GM21576 (cell line): ENCODE measurements at regions not wholly inside any gene's neighbourhood (a gene's known extent, or its start where the extent isn't known, plus 50 kb on each side); places are given as distances from the start of the nearest gene placed in this dataset.
"Not testable (repeated sequence)": the region's sequence is repeated elsewhere in the genome, so short reads cannot be mapped to it uniquely, and the experiment has no call there.

Source experiments
- ATAC-seq: cut with Tn5 transposase; IDR thresholded peaks from one replicate; pipeline ENCODE4 v1.9.1; 2021; ENCODE audit warnings: mild to moderate bottlenecking, moderate library complexity; ENCODE audit not compliant: unreplicated experiment

DNA sequence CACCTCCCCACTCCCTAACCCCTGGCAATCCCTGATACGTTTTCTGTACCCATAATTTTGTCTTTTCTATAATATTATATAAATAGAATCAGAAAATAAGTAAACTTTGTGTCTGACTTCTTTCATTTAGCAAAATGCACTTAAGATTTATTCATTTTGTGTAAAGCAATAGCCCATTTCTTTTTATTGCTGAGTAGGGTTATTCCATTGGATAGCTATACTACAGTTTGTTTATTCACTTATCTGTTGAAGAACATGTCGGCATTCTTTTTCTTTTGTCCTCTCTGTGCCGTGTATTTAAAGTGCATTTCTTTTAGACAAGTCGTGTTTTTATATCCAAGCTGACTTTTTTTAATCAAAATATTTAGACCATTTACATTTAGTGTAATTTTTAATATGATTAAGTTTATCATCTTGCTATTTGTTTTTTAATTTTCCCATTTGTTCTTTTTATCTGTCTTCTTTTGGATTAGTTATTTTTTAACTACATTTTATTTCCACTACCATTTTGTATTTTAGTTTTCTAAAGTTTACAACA lies 176.4 kb upstream of the TSHZ3 start:
- ATAC-seq, result no peak

DNA sequence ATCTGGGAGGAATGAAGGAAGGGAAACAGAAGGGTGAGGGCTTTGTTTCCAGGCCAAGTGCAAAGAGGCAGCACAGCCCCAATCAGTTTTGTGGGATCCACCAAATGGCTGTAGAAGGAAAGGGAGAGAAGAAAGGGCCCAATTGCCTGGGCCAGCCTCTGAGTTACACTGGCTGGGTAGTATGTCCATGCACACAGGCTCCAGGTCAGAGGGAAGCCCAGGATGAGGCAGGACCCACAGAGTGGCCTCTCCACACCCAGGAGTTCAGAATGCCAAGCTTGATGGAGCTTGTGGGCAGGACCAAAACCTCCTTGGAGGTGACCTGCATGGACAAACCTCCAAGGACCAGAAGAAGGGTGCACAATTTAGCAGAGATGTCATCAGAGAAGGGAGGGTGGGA lies 178.2 kb upstream of the TSHZ3 start:
- no peak for ATAC-seq

GRCh38 chr19:31528261-31528660 lies 179.0 kb upstream of the TSHZ3 start:
- ATAC-seq, result no peak

DNA sequence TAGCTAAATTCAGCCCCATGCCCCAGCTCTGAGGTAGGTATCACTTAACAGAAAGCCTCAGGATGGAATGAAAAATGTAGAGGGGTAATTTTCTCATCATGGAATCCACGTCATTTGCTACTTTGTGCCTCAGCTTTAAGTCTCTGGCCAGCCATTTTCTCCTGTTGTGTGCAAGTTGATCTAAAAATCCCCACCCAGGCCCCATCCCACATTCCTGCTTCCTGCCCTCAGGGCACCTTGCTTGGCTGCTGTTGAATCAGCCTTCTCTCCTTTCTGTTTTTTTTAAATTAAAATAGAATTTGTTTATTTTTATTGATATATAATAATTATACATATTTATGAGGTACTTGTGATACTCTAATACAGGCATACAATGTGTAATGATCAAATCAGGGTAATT lies 179.9 kb upstream of the TSHZ3 start:
- no peak for ATAC-seq

GRCh38 chr19:31530781-31531180 lies 181.5 kb upstream of the TSHZ3 start:
- ATAC-seq, result no peak

DNA sequence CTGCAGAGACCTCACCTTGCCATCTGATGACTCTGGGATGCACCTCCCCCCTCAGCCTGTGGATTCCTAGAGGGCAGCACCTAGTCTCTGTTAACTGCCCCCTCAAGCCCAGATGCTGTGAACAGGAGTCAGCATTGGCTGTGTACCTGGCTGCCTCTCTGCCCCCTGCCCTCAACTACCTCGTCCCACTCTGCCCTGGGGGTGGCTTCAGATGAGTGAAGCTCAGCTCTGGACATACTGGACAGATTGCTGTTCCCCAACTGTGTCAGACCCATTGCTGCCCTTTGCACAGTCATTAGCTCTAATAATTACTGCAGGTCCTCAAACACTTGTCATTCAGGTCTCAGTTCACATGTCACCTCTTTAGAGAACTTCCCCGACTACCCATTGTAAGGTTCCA lies 182.1 kb upstream of the TSHZ3 start:
- no peak for ATAC-seq

DNA sequence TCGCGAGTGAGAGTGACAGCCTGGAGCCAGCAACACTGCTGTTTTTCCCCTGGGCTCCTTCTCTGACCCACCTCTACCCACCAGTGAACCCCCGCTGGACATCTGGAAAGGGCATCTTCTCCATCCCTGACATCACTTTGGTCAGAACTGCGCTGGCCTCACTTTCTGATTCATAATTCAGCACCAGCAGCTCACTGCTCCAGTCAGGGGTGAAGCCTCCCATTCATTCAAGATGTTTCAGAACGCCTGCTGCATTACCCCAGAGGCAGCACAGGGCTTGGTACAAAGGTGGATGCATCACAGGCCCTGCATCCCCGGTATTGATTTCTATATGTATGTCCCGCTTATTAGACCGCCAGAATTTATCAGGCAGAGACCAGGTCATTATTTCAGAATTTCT lies 182.8 kb upstream of the TSHZ3 start:
- ATAC-seq, result no peak

GRCh38 chr19:31533114-31533513 lies 183.9 kb upstream of the TSHZ3 start:
- ATAC-seq, result no peak

DNA sequence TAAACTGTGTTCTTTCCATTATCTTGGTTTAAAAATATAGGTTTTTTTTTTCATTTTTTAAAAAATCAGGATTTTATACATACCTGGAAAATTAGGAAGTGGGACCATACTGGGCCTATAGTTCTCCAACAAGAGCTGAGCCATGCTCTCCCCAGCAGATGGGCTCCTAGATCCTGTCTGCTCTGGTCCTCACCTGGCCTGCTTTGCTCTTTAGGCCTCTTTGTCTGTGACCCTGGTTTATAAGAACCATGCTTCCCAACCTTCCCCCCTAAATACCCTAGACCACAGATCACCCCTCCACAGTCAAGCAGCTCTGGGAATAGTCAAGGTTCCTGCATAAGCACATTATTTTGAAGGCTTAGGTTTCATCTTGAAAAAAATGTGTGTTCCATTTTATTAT lies 185.0 kb upstream of the TSHZ3 start:
- ATAC-seq, result no peak

GRCh38 chr19:31534786-31535657 lies 185.8 kb upstream of the TSHZ3 start:
- no peak for ATAC-seq

GRCh38 chr19:31535691-31536460 lies 186.6 kb upstream of the TSHZ3 start:
- no peak for ATAC-seq

DNA sequence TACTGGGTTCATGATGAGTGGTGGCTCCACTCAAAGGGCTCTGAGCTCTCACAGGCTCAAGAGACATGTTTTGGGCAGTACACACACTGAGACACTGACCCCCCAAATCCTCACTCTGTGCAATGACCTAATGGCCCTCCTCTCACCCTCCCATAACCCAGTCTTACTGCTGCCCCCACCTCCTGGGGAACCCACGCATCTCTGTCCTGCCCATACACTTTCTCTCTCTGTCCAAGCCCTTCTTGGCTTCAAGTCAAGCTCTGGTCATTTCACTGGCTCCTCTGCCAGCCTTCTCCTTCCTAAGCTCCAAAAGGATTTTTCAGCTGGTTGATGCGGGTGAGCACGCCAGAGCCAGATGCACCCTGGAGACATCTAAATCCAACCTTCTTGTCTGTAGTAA lies 187.9 kb upstream of the TSHZ3 start:
- no peak for ATAC-seq

- not testable (repeated sequence) for ATAC-seq
Measured at GRCh38 chr19:31537902-31538301, 188.7 kb upstream of the TSHZ3 start.

GRCh38 chr19:31538879-31539278 lies 189.6 kb upstream of the TSHZ3 start:
- ATAC-seq, result no peak

DNA sequence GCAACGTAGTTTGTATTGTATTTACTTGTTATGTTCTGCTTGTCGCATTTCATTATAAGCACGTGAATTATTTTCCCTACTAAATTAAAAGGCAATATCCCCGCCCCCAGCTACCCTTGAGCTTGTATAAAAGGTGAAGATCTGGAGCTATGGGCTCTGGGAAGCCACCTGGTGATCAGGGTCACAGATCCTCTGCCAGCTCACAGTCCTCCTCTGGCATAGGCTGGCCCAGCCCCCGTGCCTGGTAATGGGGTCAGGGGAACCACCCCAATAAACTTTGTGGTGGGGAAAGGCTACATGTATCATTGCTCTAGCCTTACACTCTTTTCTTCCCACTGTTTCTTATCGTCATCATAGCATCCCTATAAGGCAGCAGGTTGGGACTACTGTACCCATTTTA lies 190.2 kb upstream of the TSHZ3 start:
- ATAC-seq, result no peak

GRCh38 chr19:31541396-31541795 lies 192.2 kb upstream of the TSHZ3 start:
- no peak for ATAC-seq

- no peak for ATAC-seq
Measured at GRCh38 chr19:31543456-31543855, 194.2 kb upstream of the TSHZ3 start.

DNA sequence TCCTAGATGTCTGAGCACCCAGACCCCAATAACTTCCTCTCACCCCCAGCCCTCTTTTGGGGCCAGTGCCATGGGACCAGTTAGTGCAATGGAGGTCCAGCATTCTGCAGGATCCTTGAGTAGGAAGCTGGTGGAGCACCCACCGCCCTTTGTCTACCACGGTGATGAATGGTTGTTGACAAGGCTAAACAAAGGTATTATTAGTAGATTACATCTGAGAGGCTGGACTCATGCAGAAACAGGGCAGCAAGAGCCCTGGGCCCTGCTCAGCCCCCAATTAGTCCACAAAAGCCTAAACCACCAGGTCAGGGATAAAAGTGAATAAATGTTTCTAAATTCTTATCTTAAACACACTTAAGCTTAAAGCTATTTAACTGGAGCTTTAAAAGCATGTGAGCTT lies 196.5 kb upstream of the TSHZ3 start:
- ATAC-seq, result no peak

GRCh38 chr19:31546205-31546960 lies 197.1 kb upstream of the TSHZ3 start:
- no peak for ATAC-seq

DNA sequence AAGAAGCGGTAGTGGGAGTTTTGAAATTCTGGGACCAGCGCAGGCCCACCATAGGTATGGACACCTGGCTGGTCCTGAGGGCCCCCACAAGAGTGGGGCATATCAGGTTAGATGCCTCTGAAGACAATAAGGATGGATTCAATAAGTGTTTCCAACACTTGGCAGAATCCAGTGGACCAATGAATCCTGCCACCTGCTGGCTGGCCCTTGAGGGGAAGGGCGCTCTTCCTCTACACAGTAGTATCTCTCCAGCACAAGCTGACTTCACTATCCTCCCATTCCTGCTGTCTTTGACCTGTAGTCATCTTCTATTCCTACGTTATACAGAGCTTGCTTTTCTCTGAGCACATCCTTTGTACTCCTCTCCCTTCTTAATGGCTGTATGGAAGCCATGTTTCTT lies 199.7 kb upstream of the TSHZ3 start:
- no peak for ATAC-seq

DNA sequence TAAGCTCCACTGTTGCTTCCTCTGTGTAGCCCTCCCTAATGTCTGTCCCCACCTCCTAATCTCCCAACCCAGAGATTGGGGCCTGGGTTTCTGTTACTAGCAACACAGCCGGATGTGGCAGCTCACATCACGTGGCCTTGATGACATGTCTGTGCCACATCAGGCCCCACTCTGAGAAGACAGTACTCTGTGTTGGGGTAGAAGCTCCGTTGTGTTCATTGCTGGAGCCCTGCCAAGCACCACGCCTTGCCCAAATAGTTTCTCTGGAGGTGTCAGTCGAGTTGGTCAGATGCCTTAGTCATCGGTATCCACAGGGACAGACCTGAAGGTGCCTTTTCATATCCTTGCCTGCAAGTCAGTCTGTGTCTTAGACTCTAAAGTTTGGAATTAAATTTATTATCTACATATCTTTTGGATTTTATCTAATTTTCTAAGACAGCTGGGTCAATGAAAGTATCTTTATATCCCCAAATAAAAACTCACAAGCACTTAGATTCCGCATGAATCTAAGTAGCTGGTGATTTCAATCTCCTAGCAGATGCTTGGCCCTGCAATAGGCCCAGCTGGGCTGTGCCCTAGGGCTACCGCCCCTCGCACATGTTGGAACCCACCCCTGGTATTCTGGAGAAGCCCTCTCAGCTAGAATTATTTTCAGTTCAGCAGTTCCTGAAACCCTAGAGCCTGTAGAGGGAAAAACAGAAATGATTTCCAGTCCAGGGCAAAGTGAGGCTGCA lies 204.0 kb upstream of the TSHZ3 start:
- no peak for ATAC-seq
